ENCODE measurements at regions not wholly inside any gene's neighbourhood (a gene's known extent, or its start where the extent isn't known, plus 50 kb on each side); places are given as distances from the start of the nearest gene placed in this dataset.

DNA sequence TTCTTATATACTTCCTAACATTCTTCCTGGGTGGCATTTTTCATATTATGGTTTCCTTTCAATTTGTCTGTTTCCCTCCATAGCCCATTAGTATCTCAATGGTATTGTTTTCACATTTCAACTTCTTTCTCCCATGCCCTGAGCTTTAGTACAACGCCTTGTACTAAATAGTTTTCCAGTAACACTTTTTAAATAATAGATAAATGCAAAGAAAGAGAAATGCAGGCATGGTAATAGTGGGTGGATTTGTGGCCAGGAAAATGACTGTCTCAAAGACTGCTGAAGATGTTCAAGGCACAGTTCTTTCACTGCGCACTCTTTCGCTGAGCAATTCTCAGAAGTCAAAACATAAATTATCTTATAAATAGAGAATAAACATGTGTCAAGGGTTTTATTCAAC is 145.1 kb downstream of the LCA5 start:
- TF ChIP-seq RARB (CRISPR knock-in tag; IDR thresholded peaks at IDR 0.05): no peak
- no peak for TF ChIP-seq PATZ1 (CRISPR knock-in tag; IDR thresholded peaks at IDR 0.05; ENCODE audit: borderline replicate concordance)
